ENCODE measurements at regions not wholly inside any gene's neighbourhood (a gene's known extent, or its start where the extent isn't known, plus 50 kb on each side); places are given as distances from the start of the nearest gene placed in this dataset.

DNA sequence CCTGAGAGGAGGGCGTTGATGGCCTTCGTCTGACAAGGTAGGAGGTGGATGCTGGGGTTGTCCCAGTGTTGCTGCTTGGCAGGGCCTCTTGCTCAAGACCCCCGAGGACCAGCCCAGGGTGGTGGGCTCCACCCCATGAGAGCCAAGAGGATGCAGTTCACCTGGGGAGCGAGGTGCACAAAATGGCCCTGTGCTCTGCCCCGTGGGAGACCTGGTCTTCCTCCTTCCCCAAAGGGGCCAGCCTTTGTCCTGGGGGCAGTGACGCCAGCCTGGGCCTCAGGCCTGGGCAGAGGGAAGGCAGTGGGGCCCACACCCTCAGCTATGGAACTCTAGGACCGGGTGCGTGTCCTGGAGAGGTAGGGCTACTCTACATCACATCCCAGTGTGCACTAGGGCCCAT, 1233.3 kb downstream of the TBC1D22A start:
- H3K27ac ChIP-seq (replicated peaks) = no peak overlapping the region
- no peak overlapping the region for H3K4me3 ChIP-seq (replicated peaks; ENCODE audit: insufficient read depth, low read length)
- DNase-seq (ENCODE audit: low read depth in 1 of 2, low spot score in 1 of 2) = no peak
- TF ChIP-seq SPI1 (IDR thresholded peaks at IDR 0.05; ENCODE audit: borderline replicate concordance, low read depth) (no peak), POLR2AphosphoS5 (IDR thresholded peaks at IDR 0.05; ENCODE audit: low read depth) (no peak), GABPA (IDR thresholded peaks at IDR 0.05; ENCODE audit: low read depth) (no peak)
- TF ChIP-seq, protein P1, sequence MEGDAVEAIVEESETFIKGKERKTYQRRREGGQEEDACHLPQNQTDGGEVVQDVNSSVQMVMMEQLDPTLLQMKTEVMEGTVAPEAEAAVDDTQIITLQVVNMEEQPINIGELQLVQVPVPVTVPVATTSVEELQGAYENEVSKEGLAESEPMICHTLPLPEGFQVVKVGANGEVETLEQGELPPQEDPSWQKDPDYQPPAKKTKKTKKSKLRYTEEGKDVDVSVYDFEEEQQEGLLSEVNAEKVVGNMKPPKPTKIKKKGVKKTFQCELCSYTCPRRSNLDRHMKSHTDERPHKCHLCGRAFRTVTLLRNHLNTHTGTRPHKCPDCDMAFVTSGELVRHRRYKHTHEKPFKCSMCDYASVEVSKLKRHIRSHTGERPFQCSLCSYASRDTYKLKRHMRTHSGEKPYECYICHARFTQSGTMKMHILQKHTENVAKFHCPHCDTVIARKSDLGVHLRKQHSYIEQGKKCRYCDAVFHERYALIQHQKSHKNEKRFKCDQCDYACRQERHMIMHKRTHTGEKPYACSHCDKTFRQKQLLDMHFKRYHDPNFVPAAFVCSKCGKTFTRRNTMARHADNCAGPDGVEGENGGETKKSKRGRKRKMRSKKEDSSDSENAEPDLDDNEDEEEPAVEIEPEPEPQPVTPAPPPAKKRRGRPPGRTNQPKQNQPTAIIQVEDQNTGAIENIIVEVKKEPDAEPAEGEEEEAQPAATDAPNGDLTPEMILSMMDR (IDR thresholded peaks at IDR 0.05; ENCODE audit: insufficient read depth, low read length) = no peak
- no peaks in the 10 kb centered on the region for H3K27me3 ChIP-seq (ENCODE audit: insufficient read depth, poor library complexity, severe bottlenecking)

GRCh38 chr22:47995264-47995627, 1232.8 kb downstream of the TBC1D22A start:
- Histone ChIP-seq H3K4me3 (replicated peaks; ENCODE audit: insufficient read depth, low read length) (no peak overlapping the region), H3K27ac (replicated peaks) (no peak overlapping the region), H3K27me3 (ENCODE audit: insufficient read depth, poor library complexity, severe bottlenecking) (no peaks in the 10 kb centered on the region)
- DNase-seq (ENCODE audit: low read depth in 1 of 2, low spot score in 1 of 2) = no peak
- TF ChIP-seq SPI1 (IDR thresholded peaks at IDR 0.05; ENCODE audit: borderline replicate concordance, low read depth) = no peak
- TF ChIP-seq, protein P2, sequence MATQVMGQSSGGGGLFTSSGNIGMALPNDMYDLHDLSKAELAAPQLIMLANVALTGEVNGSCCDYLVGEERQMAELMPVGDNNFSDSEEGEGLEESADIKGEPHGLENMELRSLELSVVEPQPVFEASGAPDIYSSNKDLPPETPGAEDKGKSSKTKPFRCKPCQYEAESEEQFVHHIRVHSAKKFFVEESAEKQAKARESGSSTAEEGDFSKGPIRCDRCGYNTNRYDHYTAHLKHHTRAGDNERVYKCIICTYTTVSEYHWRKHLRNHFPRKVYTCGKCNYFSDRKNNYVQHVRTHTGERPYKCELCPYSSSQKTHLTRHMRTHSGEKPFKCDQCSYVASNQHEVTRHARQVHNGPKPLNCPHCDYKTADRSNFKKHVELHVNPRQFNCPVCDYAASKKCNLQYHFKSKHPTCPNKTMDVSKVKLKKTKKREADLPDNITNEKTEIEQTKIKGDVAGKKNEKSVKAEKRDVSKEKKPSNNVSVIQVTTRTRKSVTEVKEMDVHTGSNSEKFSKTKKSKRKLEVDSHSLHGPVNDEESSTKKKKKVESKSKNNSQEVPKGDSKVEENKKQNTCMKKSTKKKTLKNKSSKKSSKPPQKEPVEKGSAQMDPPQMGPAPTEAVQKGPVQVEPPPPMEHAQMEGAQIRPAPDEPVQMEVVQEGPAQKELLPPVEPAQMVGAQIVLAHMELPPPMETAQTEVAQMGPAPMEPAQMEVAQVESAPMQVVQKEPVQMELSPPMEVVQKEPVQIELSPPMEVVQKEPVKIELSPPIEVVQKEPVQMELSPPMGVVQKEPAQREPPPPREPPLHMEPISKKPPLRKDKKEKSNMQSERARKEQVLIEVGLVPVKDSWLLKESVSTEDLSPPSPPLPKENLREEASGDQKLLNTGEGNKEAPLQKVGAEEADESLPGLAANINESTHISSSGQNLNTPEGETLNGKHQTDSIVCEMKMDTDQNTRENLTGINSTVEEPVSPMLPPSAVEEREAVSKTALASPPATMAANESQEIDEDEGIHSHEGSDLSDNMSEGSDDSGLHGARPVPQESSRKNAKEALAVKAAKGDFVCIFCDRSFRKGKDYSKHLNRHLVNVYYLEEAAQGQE (IDR thresholded peaks at IDR 0.05; ENCODE audit: insufficient replicate concordance, low read depth) = no peak

DNA sequence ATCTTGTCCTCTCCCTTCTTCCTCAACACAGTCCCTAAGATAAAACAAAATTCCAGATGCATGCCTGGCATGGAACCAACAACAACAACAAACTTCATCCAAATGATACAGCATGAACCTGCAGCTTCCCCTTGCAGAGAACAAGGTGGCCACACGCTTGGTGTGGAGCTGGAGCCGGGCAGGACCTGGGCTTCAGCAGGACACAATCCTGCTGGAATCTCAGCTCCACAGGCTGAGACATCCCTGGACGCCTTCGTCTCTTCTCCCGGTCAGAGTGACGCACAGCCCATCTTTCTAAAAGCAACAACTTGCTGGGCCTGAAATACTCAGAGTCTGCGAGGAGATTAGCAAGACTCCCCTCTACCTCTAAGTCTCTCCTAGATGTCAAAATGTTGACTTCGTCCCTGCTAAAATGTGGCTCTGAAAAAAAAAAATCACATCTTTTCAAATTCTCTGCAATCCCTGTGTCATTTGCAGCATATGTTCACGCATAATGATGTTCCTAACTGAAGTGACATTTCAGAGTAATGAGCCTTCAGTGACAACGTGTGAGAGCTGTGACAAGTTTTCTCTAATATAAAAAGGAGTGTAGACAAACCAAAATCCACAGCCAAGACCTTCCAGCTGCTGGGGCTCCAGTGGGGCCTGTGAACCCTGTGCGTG, 1232.3 kb downstream of the TBC1D22A start:
- Histone ChIP-seq H3K27me3 (ENCODE audit: insufficient read depth, poor library complexity, severe bottlenecking) (no peaks in the 10 kb centered on the region), H3K27ac (replicated peaks) (no peak overlapping the region), H3K4me3 (replicated peaks; ENCODE audit: insufficient read depth, low read length) (no peak overlapping the region)
- DNase-seq (ENCODE audit: low read depth in 1 of 2, low spot score in 1 of 2) = no peak
- TF ChIP-seq GABPA (IDR thresholded peaks at IDR 0.05; ENCODE audit: low read depth) = no peak
- TF ChIP-seq POLR2AphosphoS5 (IDR thresholded peaks at IDR 0.05; ENCODE audit: low read depth) = no peak
- TF ChIP-seq, protein P1 (IDR thresholded peaks at IDR 0.05; ENCODE audit: insufficient read depth, low read length) = no peak
- TF ChIP-seq SPI1 (IDR thresholded peaks at IDR 0.05; ENCODE audit: borderline replicate concordance, low read depth) = no peak
- TF ChIP-seq, protein P2 (IDR thresholded peaks at IDR 0.05; ENCODE audit: insufficient replicate concordance, low read depth) = no peak

DNA sequence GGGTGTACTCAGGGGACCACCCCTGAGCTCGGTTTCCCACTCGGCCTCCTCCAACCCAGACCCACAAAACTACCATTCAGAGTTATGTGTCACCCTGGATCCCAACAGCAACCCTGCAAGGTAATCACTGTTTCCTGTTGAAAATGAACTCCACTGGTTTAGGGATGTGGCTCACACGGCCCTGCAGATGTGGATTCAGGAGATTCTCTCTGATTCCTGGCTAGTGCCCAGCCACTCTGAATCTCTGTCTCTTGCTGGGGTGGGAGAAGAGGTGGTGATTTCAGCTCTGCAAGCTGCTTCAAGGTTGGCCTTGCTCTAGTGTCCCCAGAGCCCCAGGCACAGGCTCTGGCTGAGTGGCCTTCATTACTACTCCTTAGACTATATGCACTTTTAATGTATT, 1231.6 kb downstream of the TBC1D22A start:
- no peak for TF ChIP-seq SPI1 (IDR thresholded peaks at IDR 0.05; ENCODE audit: borderline replicate concordance, low read depth)
- no peak for TF ChIP-seq GABPA (IDR thresholded peaks at IDR 0.05; ENCODE audit: low read depth)
- no peak for TF ChIP-seq POLR2AphosphoS5 (IDR thresholded peaks at IDR 0.05; ENCODE audit: low read depth)
- TF ChIP-seq, protein P2 (IDR thresholded peaks at IDR 0.05; ENCODE audit: insufficient replicate concordance, low read depth) = no peak
- TF ChIP-seq, protein P1 (IDR thresholded peaks at IDR 0.05; ENCODE audit: insufficient read depth, low read length) = no peak
- H3K27me3 ChIP-seq (ENCODE audit: insufficient read depth, poor library complexity, severe bottlenecking) = no peaks in the 10 kb centered on the region
- no peak for DNase-seq (ENCODE audit: low read depth in 1 of 2, low spot score in 1 of 2)
- no peak overlapping the region for H3K27ac ChIP-seq (replicated peaks)
- H3K4me3 ChIP-seq (replicated peaks; ENCODE audit: insufficient read depth, low read length) = no peak overlapping the region

Data from HL-60 (cell line).